ENCODE measurements at regions not wholly inside any gene's neighbourhood (a gene's known extent, or its start where the extent isn't known, plus 50 kb on each side); places are given as distances from the start of the nearest gene placed in this dataset.

DNA sequence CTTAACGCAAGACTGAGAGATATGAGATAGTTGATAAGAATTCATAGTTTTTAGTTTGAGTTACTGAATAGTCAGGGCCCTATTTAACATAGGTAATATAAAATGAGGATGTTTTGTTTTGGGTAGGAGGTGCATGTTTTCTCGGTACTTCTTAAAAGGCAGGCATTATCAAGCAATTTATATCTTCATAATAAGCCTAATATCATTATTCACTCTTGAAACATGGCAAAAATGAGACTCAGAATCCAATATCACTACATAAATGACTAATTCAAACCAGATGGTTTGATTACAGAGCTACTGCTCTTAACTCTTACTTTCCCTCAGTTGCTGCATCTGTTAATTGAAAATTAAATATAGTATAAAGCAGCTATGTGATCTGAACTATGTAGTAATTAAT, 2038.7 kb downstream of the EFNA5 start:
- Histone ChIP-seq H3K36me3 (replicated peaks in 1 of 2; ENCODE audit: control extremely low read depth in 1 of 2, control insufficient read depth in 1 of 2, extremely low read depth in 1 of 2, insufficient read depth in 2 of 2, low read length in 1 of 2) (no peaks in the 10 kb centered on the region), H4K20me1 (ENCODE audit: control insufficient read depth, insufficient read depth, low read length, poor library complexity, severe bottlenecking) (no peaks in the 10 kb centered on the region), H3K4me3 (ENCODE audit: control extremely low read depth in 1 of 5, extremely low read depth in 1 of 5, insufficient read depth in 1 of 5, low read depth in 2 of 5, low read length in 4 of 5) (no peak overlapping the region), H3K4me2 (replicated peaks; ENCODE audit: low read depth, low read length, poor library complexity, severe bottlenecking) (no peak overlapping the region), H3K9me3 (ENCODE audit: control extremely low read depth in 1 of 3, control insufficient read depth in 2 of 3, insufficient read depth in 1 of 3, low read length in 2 of 3) (peaks cover 2 to 4% (median 2%) of the 10 kb centered on the region in 3 donors), H2AFZ (ENCODE audit: insufficient read depth, low read depth, low read length, poor library complexity, severe bottlenecking) (no peak overlapping the region), H3K27ac (ENCODE audit: low read length in 2 of 2) (no peak overlapping the region), H3K4me1 (ENCODE audit: control insufficient read depth in 2 of 2, insufficient read depth in 2 of 2, low read length in 2 of 2) (no peaks in the 10 kb centered on the region), H3K79me2 (ENCODE audit: control insufficient read depth, insufficient read depth, low read length) (no peaks in the 10 kb centered on the region), H3K27me3 (replicated peaks in 1 of 4; ENCODE audit: control extremely low read depth in 1 of 4, control insufficient read depth in 3 of 4, insufficient read depth in 4 of 4, low read length in 3 of 4) (no peaks in the 10 kb centered on the region), H3K9ac (ENCODE audit: low read length) (no peak overlapping the region)
- no peaks in the 10 kb centered on the region for H3K4me1 Mint-ChIP-seq
- no peaks in the 10 kb centered on the region for H3K9me3 Mint-ChIP-seq (ENCODE audit: insufficient read depth)
- no peak overlapping the region for H3K27ac Mint-ChIP-seq
- H3K27me3 Mint-ChIP-seq, result no peaks in the 10 kb centered on the region
- CTCF ChIA-PET, result no interaction called here
- POLR2A ChIA-PET, result no interaction called here
- intact Hi-C loops (cut with micrococcal nuclease), result no loop called here
- DNase-seq (no peak), ATAC-seq (ENCODE audit: low read depth) (no peak)
- H3K4me3 Mint-ChIP-seq, result no peak overlapping the region
- no peak for TF ChIP-seq EZH2 (IDR thresholded peaks at IDR 0.05; ENCODE audit: borderline replicate concordance, insufficient read depth, low read depth, low read length, poor library complexity, severe bottlenecking)
- TF ChIP-seq, protein P1, sequence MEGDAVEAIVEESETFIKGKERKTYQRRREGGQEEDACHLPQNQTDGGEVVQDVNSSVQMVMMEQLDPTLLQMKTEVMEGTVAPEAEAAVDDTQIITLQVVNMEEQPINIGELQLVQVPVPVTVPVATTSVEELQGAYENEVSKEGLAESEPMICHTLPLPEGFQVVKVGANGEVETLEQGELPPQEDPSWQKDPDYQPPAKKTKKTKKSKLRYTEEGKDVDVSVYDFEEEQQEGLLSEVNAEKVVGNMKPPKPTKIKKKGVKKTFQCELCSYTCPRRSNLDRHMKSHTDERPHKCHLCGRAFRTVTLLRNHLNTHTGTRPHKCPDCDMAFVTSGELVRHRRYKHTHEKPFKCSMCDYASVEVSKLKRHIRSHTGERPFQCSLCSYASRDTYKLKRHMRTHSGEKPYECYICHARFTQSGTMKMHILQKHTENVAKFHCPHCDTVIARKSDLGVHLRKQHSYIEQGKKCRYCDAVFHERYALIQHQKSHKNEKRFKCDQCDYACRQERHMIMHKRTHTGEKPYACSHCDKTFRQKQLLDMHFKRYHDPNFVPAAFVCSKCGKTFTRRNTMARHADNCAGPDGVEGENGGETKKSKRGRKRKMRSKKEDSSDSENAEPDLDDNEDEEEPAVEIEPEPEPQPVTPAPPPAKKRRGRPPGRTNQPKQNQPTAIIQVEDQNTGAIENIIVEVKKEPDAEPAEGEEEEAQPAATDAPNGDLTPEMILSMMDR (IDR thresholded peaks at IDR 0.05), result no peak
- WGBS (ENCODE audit: insufficient coverage), result no CpG with 5 or more reads among the region's 2 CpGs

DNA sequence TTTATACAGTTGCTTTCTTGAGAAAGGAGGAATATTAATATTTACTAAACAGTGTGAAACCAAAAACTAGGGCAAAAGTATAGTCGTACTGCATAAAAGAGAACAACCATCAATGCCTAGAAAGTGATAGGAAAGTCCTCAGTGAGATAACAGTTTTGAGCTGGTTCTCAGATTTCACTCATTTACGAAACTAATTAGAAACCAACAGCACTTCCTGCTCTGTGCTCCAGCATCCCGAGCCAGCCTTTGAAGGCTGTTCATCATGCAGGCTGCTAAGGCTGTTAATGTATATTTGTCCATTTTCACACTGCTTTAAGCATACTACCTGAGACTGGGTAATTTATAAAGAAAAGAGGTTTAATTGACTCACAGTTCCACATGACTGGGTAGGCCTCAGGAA, 2039.9 kb downstream of the EFNA5 start:
- POLR2A ChIA-PET, result no interaction called here
- H3K27ac Mint-ChIP-seq, result no peak overlapping the region
- ATAC-seq (ENCODE audit: low read depth), result no peak
- intact Hi-C loops (cut with micrococcal nuclease), result no loop called here
- H2AFZ ChIP-seq (ENCODE audit: insufficient read depth, low read depth, low read length, poor library complexity, severe bottlenecking), result no peak overlapping the region
- H3K4me2 ChIP-seq (replicated peaks; ENCODE audit: low read depth, low read length, poor library complexity, severe bottlenecking), result no peak overlapping the region
- no peaks in the 10 kb centered on the region for H3K27me3 Mint-ChIP-seq
- peaks cover 2 to 4% (median 2%) of the 10 kb centered on the region in 3 donors for H3K9me3 ChIP-seq (ENCODE audit: control extremely low read depth in 1 of 3, control insufficient read depth in 2 of 3, insufficient read depth in 1 of 3, low read length in 2 of 3)
- no peak for DNase-seq
- no peaks in the 10 kb centered on the region for H3K4me1 Mint-ChIP-seq
- H3K9me3 Mint-ChIP-seq (ENCODE audit: insufficient read depth), result no peaks in the 10 kb centered on the region
- no peaks in the 10 kb centered on the region for H4K20me1 ChIP-seq (ENCODE audit: control insufficient read depth, insufficient read depth, low read length, poor library complexity, severe bottlenecking)
- TF ChIP-seq, protein P1 (IDR thresholded peaks at IDR 0.05), result no peak
- no peak for TF ChIP-seq EZH2 (IDR thresholded peaks at IDR 0.05; ENCODE audit: borderline replicate concordance, insufficient read depth, low read depth, low read length, poor library complexity, severe bottlenecking)
- H3K36me3 ChIP-seq (replicated peaks in 1 of 2; ENCODE audit: control extremely low read depth in 1 of 2, control insufficient read depth in 1 of 2, extremely low read depth in 1 of 2, insufficient read depth in 2 of 2, low read length in 1 of 2), result no peaks in the 10 kb centered on the region
- no peak overlapping the region for H3K27ac ChIP-seq (ENCODE audit: low read length in 2 of 2)
- no peak overlapping the region for H3K4me3 ChIP-seq (ENCODE audit: control extremely low read depth in 1 of 5, extremely low read depth in 1 of 5, insufficient read depth in 1 of 5, low read depth in 2 of 5, low read length in 4 of 5)
- no CpG with 5 or more reads among the region's 3 CpGs for WGBS (ENCODE audit: insufficient coverage)
- no peaks in the 10 kb centered on the region for H3K79me2 ChIP-seq (ENCODE audit: control insufficient read depth, insufficient read depth, low read length)
- H3K4me3 Mint-ChIP-seq, result no peak overlapping the region
- CTCF ChIA-PET, result no interaction called here
- no peaks in the 10 kb centered on the region for H3K4me1 ChIP-seq (ENCODE audit: control insufficient read depth in 2 of 2, insufficient read depth in 2 of 2, low read length in 2 of 2)
- no peaks in the 10 kb centered on the region for H3K27me3 ChIP-seq (replicated peaks in 1 of 4; ENCODE audit: control extremely low read depth in 1 of 4, control insufficient read depth in 3 of 4, insufficient read depth in 4 of 4, low read length in 3 of 4)
- H3K9ac ChIP-seq (ENCODE audit: low read length), result no peak overlapping the region
